ENCODE measurements at regions not wholly inside any gene's neighbourhood (a gene's known extent, or its start where the extent isn't known, plus 50 kb on each side); places are given as distances from the start of the nearest gene placed in this dataset.
A peak's percentile ranks its signal among the peaks of the same experiment; 100 is the strongest.

- DNase-seq (ENCODE audit: low read depth in 2 of 2), result peak; percentile 100
These were observed 423.2 kb downstream of the ATP23 start for GRCh38 chr12:58364389-58365086.

GRCh38 chr12:58365087-58365390 is 423.7 kb downstream of the ATP23 start:
- no peak for DNase-seq (ENCODE audit: low read depth in 2 of 2)

GRCh38 chr12:58367041-58367440 is 425.7 kb downstream of the ATP23 start:
- no peak for DNase-seq (ENCODE audit: low read depth in 2 of 2)

- no peak for DNase-seq (ENCODE audit: low read depth in 2 of 2)
These were observed 426.6 kb downstream of the ATP23 start for GRCh38 chr12:58368001-58368400.

- no peak for DNase-seq (ENCODE audit: low read depth in 2 of 2)
These were observed 428.2 kb downstream of the ATP23 start for GRCh38 chr12:58369576-58369975.

- DNase-seq (ENCODE audit: low read depth in 2 of 2), result no peak
These were observed 430.9 kb downstream of the ATP23 start for GRCh38 chr12:58372298-58372697.

- DNase-seq (ENCODE audit: low read depth in 2 of 2), result peak; percentile 38 to 44
These were observed 436.7 kb downstream of the ATP23 start for GRCh38 chr12:58378028-58378427.

GRCh38 chr12:58381546-58381945 is 440.2 kb downstream of the ATP23 start:
- DNase-seq (ENCODE audit: low read depth in 2 of 2), result no peak

GRCh38 chr12:58384196-58384595 is 442.8 kb downstream of the ATP23 start:
- DNase-seq (ENCODE audit: low read depth in 2 of 2), result no peak

GRCh38 chr12:58386136-58386535 is 444.8 kb downstream of the ATP23 start:
- DNase-seq (ENCODE audit: low read depth in 2 of 2), result no peak

- no peak for DNase-seq (ENCODE audit: low read depth in 2 of 2)
These were observed 445.8 kb downstream of the ATP23 start for GRCh38 chr12:58387199-58387598.

GRCh38 chr12:58388261-58388660 is 446.9 kb downstream of the ATP23 start:
- DNase-seq (ENCODE audit: low read depth in 2 of 2), result no peak

GRCh38 chr12:58393152-58393551 is 451.8 kb downstream of the ATP23 start:
- DNase-seq (ENCODE audit: low read depth in 2 of 2), result no peak

GRCh38 chr12:58395056-58395455 is 453.7 kb downstream of the ATP23 start:
- no peak for DNase-seq (ENCODE audit: low read depth in 2 of 2)

GRCh38 chr12:58395470-58395869 is 454.1 kb downstream of the ATP23 start:
- DNase-seq (ENCODE audit: low read depth in 2 of 2), result no peak

GRCh38 chr12:58396239-58396638 is 454.9 kb downstream of the ATP23 start:
- no peak for DNase-seq (ENCODE audit: low read depth in 2 of 2)

GRCh38 chr12:58405363-58405762 is 464.0 kb downstream of the ATP23 start:
- DNase-seq (ENCODE audit: low read depth in 2 of 2), result no peak

- DNase-seq (ENCODE audit: low read depth in 2 of 2), result no peak
These were observed 467.1 kb downstream of the ATP23 start for GRCh38 chr12:58408516-58408915.

GRCh38 chr12:58412461-58413060 is 471.2 kb downstream of the ATP23 start:
- no peak for DNase-seq (ENCODE audit: low read depth in 2 of 2)

- no peak for DNase-seq (ENCODE audit: low read depth in 2 of 2)
These were observed 472.4 kb downstream of the ATP23 start for GRCh38 chr12:58413794-58414193.

- DNase-seq (ENCODE audit: low read depth in 2 of 2), result peak in 1 of 2 experiments; percentile 55
These were observed 473.1 kb downstream of the ATP23 start for GRCh38 chr12:58414398-58414871.

- no peak for DNase-seq (ENCODE audit: low read depth in 2 of 2)
These were observed 474.3 kb downstream of the ATP23 start for GRCh38 chr12:58415716-58416115.

GRCh38 chr12:58416236-58416635 is 474.9 kb downstream of the ATP23 start:
- DNase-seq (ENCODE audit: low read depth in 2 of 2), result peak; percentile 90 to 91

Measured in fibroblast of skin of left quadriceps (primary cell).